HG03095 (cell line): ENCODE measurements at regions not wholly inside any gene's neighbourhood (a gene's known extent, or its start where the extent isn't known, plus 50 kb on each side); places are given as distances from the start of the nearest gene placed in this dataset.

Experiments
- ATAC-seq: cut with Tn5 transposase; IDR thresholded peaks from one replicate; pipeline ENCODE4 v1.9.1; 2021; ENCODE audit warnings: moderate library complexity; ENCODE audit not compliant: unreplicated experiment

GRCh38 chr5:165305596-165305995 is 1800.2 kb downstream of the MAT2B start:
- no peak for ATAC-seq

GRCh38 chr5:165309446-165309845 is 1804.0 kb downstream of the MAT2B start:
- no peak for ATAC-seq

GRCh38 chr5:165310031-165310430 is 1804.6 kb downstream of the MAT2B start:
- no peak for ATAC-seq

- ATAC-seq = no peak
Measured at GRCh38 chr5:165321912-165322311, 1816.5 kb downstream of the MAT2B start.

- no peak for ATAC-seq
Measured at GRCh38 chr5:165325221-165325620, 1819.8 kb downstream of the MAT2B start.

- no peak for ATAC-seq
Measured at GRCh38 chr5:165327631-165328030, 1822.2 kb downstream of the MAT2B start.

- no peak for ATAC-seq
Measured at GRCh38 chr5:165328846-165329245, 1823.4 kb downstream of the MAT2B start.

GRCh38 chr5:165333623-165334022 is 1828.2 kb downstream of the MAT2B start:
- ATAC-seq = no peak

- ATAC-seq = no peak
Measured at GRCh38 chr5:165334201-165334600, 1828.8 kb downstream of the MAT2B start.

- ATAC-seq = no peak
Measured at GRCh38 chr5:165349735-165350134, 1844.3 kb downstream of the MAT2B start.

- no peak for ATAC-seq
Measured at GRCh38 chr5:165351342-165351741, 1845.9 kb downstream of the MAT2B start.

- ATAC-seq = no peak
Measured at GRCh38 chr5:165360366-165360765, 1854.9 kb downstream of the MAT2B start.

GRCh38 chr5:165360784-165361542 is 1855.5 kb downstream of the MAT2B start:
- ATAC-seq = no peak

- no peak for ATAC-seq
Measured at GRCh38 chr5:165370233-165370632, 1864.8 kb downstream of the MAT2B start.

- ATAC-seq = no peak
Measured at GRCh38 chr5:165370794-165371193, 1865.4 kb downstream of the MAT2B start.

GRCh38 chr5:165375201-165375600 is 1869.8 kb downstream of the MAT2B start:
- ATAC-seq = no peak

- no peak for ATAC-seq
Measured at GRCh38 chr5:165393839-165394238, 1888.4 kb downstream of the MAT2B start.

- ATAC-seq = no peak
Measured at GRCh38 chr5:165397516-165397915, 1892.1 kb downstream of the MAT2B start.

- ATAC-seq = no peak
Measured at GRCh38 chr5:165400086-165400485, 1894.7 kb downstream of the MAT2B start.

- no peak for ATAC-seq
Measured at GRCh38 chr5:165404917-165405316, 1899.5 kb downstream of the MAT2B start.

GRCh38 chr5:165405340-165405739 is 1899.9 kb downstream of the MAT2B start:
- ATAC-seq = no peak

- no peak for ATAC-seq
Measured at GRCh38 chr5:165407352-165407751, 1901.9 kb downstream of the MAT2B start.

- no peak for ATAC-seq
Measured at GRCh38 chr5:165410476-165410875, 1905.1 kb downstream of the MAT2B start.
